Sigmoid colon (tissue), 4 donors: ENCODE measurements at regions not wholly inside any gene's neighbourhood (a gene's known extent, or its start where the extent isn't known, plus 50 kb on each side); places are given as distances from the start of the nearest gene placed in this dataset.

Experiments
- EP300 ChIP-seq, 4 donors: sonication (generic); formaldehyde crosslinking; IDR thresholded peaks; one replicate each; pipeline ENCODE4 v1.6.1; 2017; ENCODE audit warnings: antibody characterized with exemption in 4 of 4
- TF ChIP-seq, protein P1 (sequence below), 4 experiments: fragments of 450-650 bp in 3 of 4; fragments of 200-600 bp in 1 of 4; IDR thresholded peaks; one replicate each; pipeline ENCODE4 v1.5.1; 2016 to 2019; ENCODE audit warnings: antibody characterized with exemption in 4 of 4, mild to moderate bottlenecking in 3 of 4, moderate library complexity in 2 of 4

DNA sequence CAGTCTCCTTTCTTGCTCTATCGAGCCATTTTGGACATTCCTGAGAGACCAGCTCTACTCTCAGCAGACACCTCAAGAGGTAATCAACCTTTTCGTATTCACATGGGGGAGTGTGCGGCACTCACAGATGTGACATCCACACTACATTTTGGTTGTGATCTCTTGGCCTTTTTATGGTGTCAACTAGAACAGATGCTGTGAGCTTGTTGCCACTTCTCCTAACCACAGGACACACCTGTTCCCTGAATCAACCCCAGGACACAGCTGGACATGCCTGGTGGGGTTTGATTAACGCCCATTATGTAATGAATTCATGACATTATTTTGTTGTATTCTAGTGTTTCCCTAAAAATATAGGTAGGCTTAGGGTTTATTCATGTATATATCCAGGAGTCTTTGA lies 1143.6 kb downstream of the TMEM121 start:
- TF ChIP-seq, protein P1, sequence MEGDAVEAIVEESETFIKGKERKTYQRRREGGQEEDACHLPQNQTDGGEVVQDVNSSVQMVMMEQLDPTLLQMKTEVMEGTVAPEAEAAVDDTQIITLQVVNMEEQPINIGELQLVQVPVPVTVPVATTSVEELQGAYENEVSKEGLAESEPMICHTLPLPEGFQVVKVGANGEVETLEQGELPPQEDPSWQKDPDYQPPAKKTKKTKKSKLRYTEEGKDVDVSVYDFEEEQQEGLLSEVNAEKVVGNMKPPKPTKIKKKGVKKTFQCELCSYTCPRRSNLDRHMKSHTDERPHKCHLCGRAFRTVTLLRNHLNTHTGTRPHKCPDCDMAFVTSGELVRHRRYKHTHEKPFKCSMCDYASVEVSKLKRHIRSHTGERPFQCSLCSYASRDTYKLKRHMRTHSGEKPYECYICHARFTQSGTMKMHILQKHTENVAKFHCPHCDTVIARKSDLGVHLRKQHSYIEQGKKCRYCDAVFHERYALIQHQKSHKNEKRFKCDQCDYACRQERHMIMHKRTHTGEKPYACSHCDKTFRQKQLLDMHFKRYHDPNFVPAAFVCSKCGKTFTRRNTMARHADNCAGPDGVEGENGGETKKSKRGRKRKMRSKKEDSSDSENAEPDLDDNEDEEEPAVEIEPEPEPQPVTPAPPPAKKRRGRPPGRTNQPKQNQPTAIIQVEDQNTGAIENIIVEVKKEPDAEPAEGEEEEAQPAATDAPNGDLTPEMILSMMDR (IDR thresholded peaks at IDR 0.05) = no peak
- no peak for TF ChIP-seq EP300 (IDR thresholded peaks at IDR 0.05)
